K562 (cell line): ENCODE measurements at regions not wholly inside any gene's neighbourhood (a gene's known extent, or its start where the extent isn't known, plus 50 kb on each side); places are given as distances from the start of the nearest gene placed in this dataset.
A peak's percentile ranks its signal among the peaks of the same experiment; 100 is the strongest.

ENCODE experiments used
- BRF2 ChIP-seq: IDR thresholded peaks from 3 replicates; pipeline ENCODE4 v1.6.1; 2011; ENCODE audit warnings: borderline replicate concordance, mild to moderate bottlenecking; ENCODE audit not compliant: insufficient read length, insufficient read depth
- CCAR2 ChIP-seq: fragments of 200-400 bp; formaldehyde crosslinking; IDR thresholded peaks from 2 replicates; pipeline ENCODE4 v1.6.1; 2017; ENCODE audit warnings: mild to moderate bottlenecking, low read depth, low read length
- L3MBTL2 ChIP-seq: fragments of 450-650 bp; IDR thresholded peaks from 2 replicates; pipeline ENCODE4 v1.6.1; 2016; ENCODE audit warnings: mild to moderate bottlenecking, moderate library complexity
- NONO ChIP-seq, 2 experiments: fragments of 200-400 bp in 1 of 2; fragments of 450-650 bp in 1 of 2; formaldehyde crosslinking in 1 of 2; IDR thresholded peaks; 2 replicates each; pipeline ENCODE4 v1.6.1; 2017; ENCODE audit warnings: low read depth in 2 of 2, mild to moderate bottlenecking in 2 of 2, moderate library complexity in 2 of 2, low read length in 1 of 2
- PHF8 ChIP-seq: fragments of 200-600 bp; sonication (generic); IDR thresholded peaks from 2 replicates; pipeline ENCODE4 v1.6.1; 2012; ENCODE audit warnings: mixed run types, mild to moderate bottlenecking, inconsistent platforms, low read length, moderate library complexity, borderline replicate concordance
- PTTG1 ChIP-seq: fragments of 450-650 bp; IDR thresholded peaks from 2 replicates; pipeline ENCODE4 v1.6.1; 2016; ENCODE audit warnings: low read depth, mild to moderate bottlenecking, missing genetic modification characterization, missing compliant biosample characterization
- SP2 ChIP-seq: IDR thresholded peaks from 2 replicates; pipeline ENCODE4 v1.6.1; 2011; ENCODE audit warnings: mild to moderate bottlenecking, low read depth, low read length, moderate library complexity; ENCODE audit not compliant: poor library complexity, severe bottlenecking; ENCODE audit errors: extremely low read depth
- STAG1 ChIP-seq: sonication (generic); formaldehyde crosslinking; IDR thresholded peaks from 2 replicates; pipeline ENCODE4 v1.5.0; 2020; ENCODE audit warnings: missing genetic modification reagents, borderline replicate concordance
- TCFL5 ChIP-seq: fragments of 250-450 bp; sonication (Bioruptor Pico); conservative IDR thresholded peaks from 2 replicates; pipeline ENCODE4 v1.6.1; 2021; ENCODE audit warnings: mild to moderate bottlenecking, moderate library complexity, matching md5 sums
- TEAD1 ChIP-seq, 2 experiments: fragments of 450-650 bp in 1 of 2; sonication (generic) in 1 of 2; formaldehyde crosslinking; IDR thresholded peaks; 2 replicates each; pipeline versions ENCODE4 v1.4.0 to v1.8.0; 2020 to 2022; ENCODE audit warnings: mild to moderate bottlenecking in 2 of 2, missing genetic modification reagents in 1 of 2
- TOE1 ChIP-seq, 2 experiments: fragments of 450-650 bp in 1 of 2; sonication (generic) in 1 of 2; formaldehyde crosslinking in 1 of 2; IDR thresholded peaks; 2 replicates each; pipeline versions ENCODE4 v1.7.1 to v1.8.0; 2016 to 2022; ENCODE audit warnings: borderline replicate concordance in 2 of 2, mild to moderate bottlenecking in 2 of 2, antibody characterized with exemption in 1 of 2, inconsistent platforms in 1 of 2, low read depth in 1 of 2, missing genetic modification reagents in 1 of 2, moderate library complexity in 1 of 2
- ZNF197 ChIP-seq: fragments of 200-800 bp; sonication (Bioruptor generic); IDR thresholded peaks from 2 replicates; pipeline ENCODE4 v1.6.1; 2016; ENCODE audit warnings: low read depth, missing genetic modification characterization, missing compliant biosample characterization
- ZNF76 ChIP-seq: fragments of 250-450 bp; sonication (Bioruptor Pico); IDR thresholded peaks from 2 replicates; pipeline ENCODE4 v1.4.0; 2020; ENCODE audit warnings: mild to moderate bottlenecking, moderate library complexity, borderline replicate concordance
- ZZZ3 ChIP-seq: fragments of 450-650 bp; IDR thresholded peaks from 2 replicates; pipeline ENCODE4 v1.6.1; 2016; ENCODE audit warnings: antibody characterized with exemption, mild to moderate bottlenecking, moderate library complexity
- TF ChIP-seq, protein P1 (sequence below): IDR thresholded peaks from 2 replicates; pipeline ENCODE4 v1.6.1; 2011; ENCODE audit not compliant: insufficient read length; ENCODE audit errors: extremely low read depth
- TF ChIP-seq, protein P2 (sequence below): fragments of 450-650 bp; IDR thresholded peaks from 2 replicates; pipeline ENCODE4 v1.6.1; 2016; ENCODE audit warnings: borderline replicate concordance
- TF ChIP-seq, protein P3 (sequence below), 2 experiments: IDR thresholded peaks; 2 replicates each; pipeline ENCODE4 v1.6.1; 2011; ENCODE audit warnings: borderline replicate concordance in 1 of 2, control low read depth in 1 of 2, low read depth in 1 of 2, low read length in 1 of 2, mild to moderate bottlenecking in 1 of 2, mixed read lengths in 1 of 2, moderate library complexity in 1 of 2; ENCODE audit not compliant: insufficient read depth in 1 of 2, insufficient read length in 1 of 2, poor library complexity in 1 of 2, severe bottlenecking in 1 of 2; ENCODE audit errors: extremely low read depth in 1 of 2
- TF ChIP-seq, protein P4 (sequence below): IDR thresholded peaks from 2 replicates; pipeline ENCODE4 v1.6.1; 2012; ENCODE audit warnings: low read depth, low read length, improper control_type of control experiment, borderline replicate concordance
- TF ChIP-seq, protein P5 (sequence below): fragments of 450-650 bp; IDR thresholded peaks from 2 replicates; pipeline ENCODE4 v1.6.1; 2016; ENCODE audit warnings: low read depth, mild to moderate bottlenecking, moderate library complexity

DNA sequence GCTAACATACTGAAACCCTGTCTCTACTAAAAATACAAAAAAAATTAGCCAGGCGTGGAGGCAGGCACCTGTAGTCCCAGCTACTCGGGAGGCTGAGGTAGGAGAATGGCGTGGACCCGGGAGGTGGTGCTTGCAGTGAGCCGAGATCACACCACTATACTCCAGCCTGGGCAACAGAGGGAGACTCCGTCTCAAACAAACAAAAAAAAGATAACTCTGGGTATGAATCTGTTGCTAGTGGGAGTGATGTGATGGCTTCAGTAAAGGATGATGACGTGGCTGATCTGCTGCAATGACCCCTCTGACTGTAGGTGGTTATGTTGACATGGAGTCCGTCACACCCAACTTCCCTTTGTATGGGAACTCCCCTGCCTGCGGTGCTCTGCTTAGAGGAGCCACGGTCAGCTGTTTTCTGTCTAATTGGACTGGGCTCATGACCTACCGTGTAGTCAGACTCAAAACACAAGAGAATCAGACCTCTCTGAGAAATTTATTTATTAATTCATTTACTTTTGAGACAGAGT lies 59.1 kb upstream of the MED13L start (continued):
- TF ChIP-seq TOE1 (IDR thresholded peaks at IDR 0.05; ENCODE audit: borderline replicate concordance): no peak
- TF ChIP-seq TOE1 (CRISPR knock-in tag; IDR thresholded peaks at IDR 0.05; ENCODE audit: borderline replicate concordance, low read depth): no peak
- no peak for TF ChIP-seq ZZZ3
- TF ChIP-seq, protein P1, sequence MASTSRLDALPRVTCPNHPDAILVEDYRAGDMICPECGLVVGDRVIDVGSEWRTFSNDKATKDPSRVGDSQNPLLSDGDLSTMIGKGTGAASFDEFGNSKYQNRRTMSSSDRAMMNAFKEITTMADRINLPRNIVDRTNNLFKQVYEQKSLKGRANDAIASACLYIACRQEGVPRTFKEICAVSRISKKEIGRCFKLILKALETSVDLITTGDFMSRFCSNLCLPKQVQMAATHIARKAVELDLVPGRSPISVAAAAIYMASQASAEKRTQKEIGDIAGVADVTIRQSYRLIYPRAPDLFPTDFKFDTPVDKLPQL: no peak
- TF ChIP-seq NONO (IDR thresholded peaks at IDR 0.05; ENCODE audit: low read depth in 2 of 2, low read length in 1 of 2): no peak
- TF ChIP-seq ZNF76 (CRISPR knock-in tag): no peak
- TF ChIP-seq STAG1 (CRISPR knock-in tag): no peak
- TF ChIP-seq TCFL5: no peak
- no peak for TF ChIP-seq SP2
- TF ChIP-seq PTTG1 (tag): no peak
- TF ChIP-seq, protein P2, sequence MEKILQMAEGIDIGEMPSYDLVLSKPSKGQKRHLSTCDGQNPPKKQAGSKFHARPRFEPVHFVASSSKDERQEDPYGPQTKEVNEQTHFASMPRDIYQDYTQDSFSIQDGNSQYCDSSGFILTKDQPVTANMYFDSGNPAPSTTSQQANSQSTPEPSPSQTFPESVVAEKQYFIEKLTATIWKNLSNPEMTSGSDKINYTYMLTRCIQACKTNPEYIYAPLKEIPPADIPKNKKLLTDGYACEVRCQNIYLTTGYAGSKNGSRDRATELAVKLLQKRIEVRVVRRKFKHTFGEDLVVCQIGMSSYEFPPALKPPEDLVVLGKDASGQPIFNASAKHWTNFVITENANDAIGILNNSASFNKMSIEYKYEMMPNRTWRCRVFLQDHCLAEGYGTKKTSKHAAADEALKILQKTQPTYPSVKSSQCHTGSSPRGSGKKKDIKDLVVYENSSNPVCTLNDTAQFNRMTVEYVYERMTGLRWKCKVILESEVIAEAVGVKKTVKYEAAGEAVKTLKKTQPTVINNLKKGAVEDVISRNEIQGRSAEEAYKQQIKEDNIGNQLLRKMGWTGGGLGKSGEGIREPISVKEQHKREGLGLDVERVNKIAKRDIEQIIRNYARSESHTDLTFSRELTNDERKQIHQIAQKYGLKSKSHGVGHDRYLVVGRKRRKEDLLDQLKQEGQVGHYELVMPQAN: no peak
- TF ChIP-seq L3MBTL2: peak; percentile 44; the same call in 1 of the 2 replicates
- no peak for TF ChIP-seq TEAD1 (CRISPR knock-in tag; IDR thresholded peaks at IDR 0.05)
- TF ChIP-seq, protein P3, sequence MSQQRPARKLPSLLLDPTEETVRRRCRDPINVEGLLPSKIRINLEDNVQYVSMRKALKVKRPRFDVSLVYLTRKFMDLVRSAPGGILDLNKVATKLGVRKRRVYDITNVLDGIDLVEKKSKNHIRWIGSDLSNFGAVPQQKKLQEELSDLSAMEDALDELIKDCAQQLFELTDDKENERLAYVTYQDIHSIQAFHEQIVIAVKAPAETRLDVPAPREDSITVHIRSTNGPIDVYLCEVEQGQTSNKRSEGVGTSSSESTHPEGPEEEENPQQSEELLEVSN (IDR thresholded peaks at IDR 0.05; ENCODE audit: borderline replicate concordance in 1 of 2, extremely low read depth in 1 of 2, insufficient read depth in 1 of 2, insufficient read length in 1 of 2, low read depth in 1 of 2, low read length in 1 of 2, poor library complexity in 1 of 2, severe bottlenecking in 1 of 2): no peak
- no peak for TF ChIP-seq CCAR2
- no peak for TF ChIP-seq ZNF197 (CRISPR knock-in tag)
- no peak for TF ChIP-seq PHF8
- TF ChIP-seq, protein P4, sequence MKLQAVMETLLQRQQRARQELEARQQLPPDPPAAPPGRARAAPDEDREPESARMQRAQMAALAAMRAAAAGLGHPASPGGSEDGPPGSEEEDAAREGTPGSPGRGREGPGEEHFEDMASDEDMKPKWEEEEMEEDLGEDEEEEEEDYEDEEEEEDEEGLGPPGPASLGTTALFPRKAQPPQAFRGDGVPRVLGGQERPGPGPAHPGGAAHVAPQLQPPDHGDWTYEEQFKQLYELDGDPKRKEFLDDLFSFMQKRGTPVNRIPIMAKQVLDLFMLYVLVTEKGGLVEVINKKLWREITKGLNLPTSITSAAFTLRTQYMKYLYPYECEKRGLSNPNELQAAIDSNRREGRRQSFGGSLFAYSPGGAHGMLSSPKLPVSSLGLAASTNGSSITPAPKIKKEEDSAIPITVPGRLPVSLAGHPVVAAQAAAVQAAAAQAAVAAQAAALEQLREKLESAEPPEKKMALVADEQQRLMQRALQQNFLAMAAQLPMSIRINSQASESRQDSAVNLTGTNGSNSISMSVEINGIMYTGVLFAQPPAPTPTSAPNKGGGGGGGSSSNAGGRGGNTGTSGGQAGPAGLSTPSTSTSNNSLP: no peak
- TF ChIP-seq BRF2: no peak
- TF ChIP-seq, protein P5, sequence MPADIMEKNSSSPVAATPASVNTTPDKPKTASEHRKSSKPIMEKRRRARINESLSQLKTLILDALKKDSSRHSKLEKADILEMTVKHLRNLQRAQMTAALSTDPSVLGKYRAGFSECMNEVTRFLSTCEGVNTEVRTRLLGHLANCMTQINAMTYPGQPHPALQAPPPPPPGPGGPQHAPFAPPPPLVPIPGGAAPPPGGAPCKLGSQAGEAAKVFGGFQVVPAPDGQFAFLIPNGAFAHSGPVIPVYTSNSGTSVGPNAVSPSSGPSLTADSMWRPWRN: no peak
